GM12873 (cell line): ENCODE measurements at regions not wholly inside any gene's neighbourhood (a gene's known extent, or its start where the extent isn't known, plus 50 kb on each side); places are given as distances from the start of the nearest gene placed in this dataset.

Experiments used
- CTCF ChIP-seq: IDR thresholded peaks from 2 replicates; pipeline ENCODE4 v1.5.1; 2012; ENCODE audit warnings: low read depth, mild to moderate bottlenecking, moderate library complexity, low read length, control low read depth; ENCODE audit not compliant: insufficient read depth; ENCODE audit errors: missing control alignments

GRCh38 chr4:28558895-28559294 lies 1698.3 kb downstream of the STIM2 start:
- TF ChIP-seq CTCF, result no peak

- TF ChIP-seq CTCF, result no peak
Observed at GRCh38 chr4:28562913-28563312, 1702.3 kb downstream of the STIM2 start.

GRCh38 chr4:28565396-28565795 lies 1704.8 kb downstream of the STIM2 start:
- no peak for TF ChIP-seq CTCF

GRCh38 chr4:28600958-28601357 lies 1740.3 kb downstream of the STIM2 start:
- no peak for TF ChIP-seq CTCF

- TF ChIP-seq CTCF, result no peak
Observed at GRCh38 chr4:28621591-28621990, 1761.0 kb downstream of the STIM2 start.

GRCh38 chr4:28636971-28637370 lies 1776.3 kb downstream of the STIM2 start:
- TF ChIP-seq CTCF, result no peak

- no peak for TF ChIP-seq CTCF
Observed at GRCh38 chr4:28639747-28640146, 1779.1 kb downstream of the STIM2 start.

GRCh38 chr4:28654618-28655017 lies 1794.0 kb downstream of the STIM2 start:
- TF ChIP-seq CTCF, result no peak
